ENCODE measurements at regions not wholly inside any gene's neighbourhood (a gene's known extent, or its start where the extent isn't known, plus 50 kb on each side); places are given as distances from the start of the nearest gene placed in this dataset.

DNA sequence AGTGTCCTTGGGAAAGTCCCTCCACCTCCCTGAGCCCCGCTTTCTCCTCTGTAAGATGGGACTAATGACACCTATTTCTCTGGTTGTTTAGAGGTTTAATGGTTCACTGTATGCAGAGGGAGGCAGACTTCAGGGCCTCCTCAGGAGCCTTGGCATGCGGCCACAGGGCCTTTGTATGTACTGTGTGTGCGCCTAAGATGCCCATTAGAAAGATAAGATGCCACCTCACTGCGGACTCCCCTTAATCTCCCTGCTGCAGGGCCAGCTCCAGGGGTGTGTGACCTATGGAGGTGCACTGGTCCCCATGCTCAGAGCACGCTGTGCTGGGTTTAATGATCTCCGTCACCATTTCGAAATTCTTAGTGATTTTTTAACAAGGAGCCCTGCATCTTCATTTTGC is 59.3 kb downstream of the TMEM235 start:
- TF ChIP-seq POLR2A (IDR thresholded peaks at IDR 0.05) (no peak), EP300 (IDR thresholded peaks at IDR 0.05; ENCODE audit: low read depth) (no peak), POLR2AphosphoS5 (IDR thresholded peaks at IDR 0.05) (no peak)
- TF ChIP-seq, protein P1, sequence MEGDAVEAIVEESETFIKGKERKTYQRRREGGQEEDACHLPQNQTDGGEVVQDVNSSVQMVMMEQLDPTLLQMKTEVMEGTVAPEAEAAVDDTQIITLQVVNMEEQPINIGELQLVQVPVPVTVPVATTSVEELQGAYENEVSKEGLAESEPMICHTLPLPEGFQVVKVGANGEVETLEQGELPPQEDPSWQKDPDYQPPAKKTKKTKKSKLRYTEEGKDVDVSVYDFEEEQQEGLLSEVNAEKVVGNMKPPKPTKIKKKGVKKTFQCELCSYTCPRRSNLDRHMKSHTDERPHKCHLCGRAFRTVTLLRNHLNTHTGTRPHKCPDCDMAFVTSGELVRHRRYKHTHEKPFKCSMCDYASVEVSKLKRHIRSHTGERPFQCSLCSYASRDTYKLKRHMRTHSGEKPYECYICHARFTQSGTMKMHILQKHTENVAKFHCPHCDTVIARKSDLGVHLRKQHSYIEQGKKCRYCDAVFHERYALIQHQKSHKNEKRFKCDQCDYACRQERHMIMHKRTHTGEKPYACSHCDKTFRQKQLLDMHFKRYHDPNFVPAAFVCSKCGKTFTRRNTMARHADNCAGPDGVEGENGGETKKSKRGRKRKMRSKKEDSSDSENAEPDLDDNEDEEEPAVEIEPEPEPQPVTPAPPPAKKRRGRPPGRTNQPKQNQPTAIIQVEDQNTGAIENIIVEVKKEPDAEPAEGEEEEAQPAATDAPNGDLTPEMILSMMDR (IDR thresholded peaks at IDR 0.05), result no peak

All from transverse colon (tissue), 4 donors.